Neural progenitor cell (in vitro differentiated cells): ENCODE measurements at regions not wholly inside any gene's neighbourhood (a gene's known extent, or its start where the extent isn't known, plus 50 kb on each side); places are given as distances from the start of the nearest gene placed in this dataset.

Source experiments
- EZH2 ChIP-seq: fragments of 200-600 bp; sonication (generic); IDR thresholded peaks from 2 replicates; pipeline ENCODE4 v1.6.1; 2017; ENCODE audit warnings: antibody characterized with exemption, mild to moderate bottlenecking, moderate library complexity
- EZH2phosphoT487 ChIP-seq: fragments of 200-600 bp; sonication (generic); IDR thresholded peaks from 2 replicates; pipeline ENCODE4 v1.6.1; 2017; ENCODE audit warnings: antibody characterized with exemption
- TF ChIP-seq, protein P1 (sequence below): fragments of 200-600 bp; sonication (generic); IDR thresholded peaks from 2 replicates; pipeline ENCODE4 v1.5.1; 2017; ENCODE audit warnings: antibody characterized with exemption, mild to moderate bottlenecking

DNA sequence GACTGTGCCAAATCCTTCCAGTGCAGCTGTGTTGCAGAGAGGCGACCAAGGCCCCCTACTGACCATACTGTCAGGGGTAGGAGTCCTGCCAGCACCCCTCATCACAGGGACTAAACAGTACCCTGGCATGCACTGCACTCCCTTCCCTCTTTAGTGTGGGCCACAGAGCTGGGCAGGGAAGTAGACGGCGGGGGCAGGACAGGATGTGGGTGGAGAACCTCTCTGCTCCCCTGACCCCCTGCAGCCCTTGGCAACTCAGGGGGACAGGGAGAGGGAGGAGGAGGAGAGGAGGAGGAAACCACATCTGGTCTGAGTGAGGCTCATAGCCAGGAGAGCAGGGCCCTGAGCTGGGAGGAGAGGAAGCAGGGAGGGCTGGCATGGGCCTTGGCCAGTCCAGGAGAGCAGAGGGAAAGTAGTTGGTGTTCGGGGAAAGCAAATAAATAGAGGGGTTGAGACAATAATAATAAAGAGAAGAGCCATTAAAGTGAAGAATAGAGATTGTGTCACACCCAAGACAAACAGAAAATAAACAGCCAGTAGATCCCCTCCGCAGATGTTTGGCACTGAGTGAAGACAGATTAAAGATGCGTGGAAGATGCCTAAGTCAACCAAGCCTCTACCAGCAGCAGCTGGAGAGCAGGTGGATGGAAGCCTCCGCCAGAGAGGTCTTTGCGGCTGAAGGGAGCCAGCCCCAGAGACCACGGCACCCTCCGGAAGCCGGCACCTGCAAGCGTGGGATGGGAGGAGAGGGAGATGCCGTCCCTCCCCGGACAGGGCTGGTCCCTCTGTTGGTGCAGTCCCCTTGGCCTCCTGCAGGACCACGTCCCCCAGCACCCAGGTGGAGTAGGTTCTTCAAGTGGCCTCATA, 61.5 kb downstream of the RPUSD4 start:
- TF ChIP-seq, protein P1, sequence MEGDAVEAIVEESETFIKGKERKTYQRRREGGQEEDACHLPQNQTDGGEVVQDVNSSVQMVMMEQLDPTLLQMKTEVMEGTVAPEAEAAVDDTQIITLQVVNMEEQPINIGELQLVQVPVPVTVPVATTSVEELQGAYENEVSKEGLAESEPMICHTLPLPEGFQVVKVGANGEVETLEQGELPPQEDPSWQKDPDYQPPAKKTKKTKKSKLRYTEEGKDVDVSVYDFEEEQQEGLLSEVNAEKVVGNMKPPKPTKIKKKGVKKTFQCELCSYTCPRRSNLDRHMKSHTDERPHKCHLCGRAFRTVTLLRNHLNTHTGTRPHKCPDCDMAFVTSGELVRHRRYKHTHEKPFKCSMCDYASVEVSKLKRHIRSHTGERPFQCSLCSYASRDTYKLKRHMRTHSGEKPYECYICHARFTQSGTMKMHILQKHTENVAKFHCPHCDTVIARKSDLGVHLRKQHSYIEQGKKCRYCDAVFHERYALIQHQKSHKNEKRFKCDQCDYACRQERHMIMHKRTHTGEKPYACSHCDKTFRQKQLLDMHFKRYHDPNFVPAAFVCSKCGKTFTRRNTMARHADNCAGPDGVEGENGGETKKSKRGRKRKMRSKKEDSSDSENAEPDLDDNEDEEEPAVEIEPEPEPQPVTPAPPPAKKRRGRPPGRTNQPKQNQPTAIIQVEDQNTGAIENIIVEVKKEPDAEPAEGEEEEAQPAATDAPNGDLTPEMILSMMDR = no peak
- TF ChIP-seq EZH2 (no peak), EZH2phosphoT487 (no peak)
